Activated T-cell treated with anti-CD3 and anti-CD28 coated beads, Interleukin-2, amount 50 U/mL, for 4 hours (primary cell): ENCODE measurements at regions not wholly inside any gene's neighbourhood (a gene's known extent, or its start where the extent isn't known, plus 50 kb on each side); places are given as distances from the start of the nearest gene placed in this dataset.

ENCODE experiments used
- ATAC-seq, 2 donors: fragments of 200-7000 bp; cut with Tn5 transposase; one replicate each; pipeline ENCODE4 v1.10.0; 2021
- DNase-seq: peaks from one replicate; pipeline ENCODE4 v3.0.0-alpha.2; 2020
- H3K27me3 Mint-ChIP-seq: one replicate; pipeline ENCODE4 v1.8.0; 2021; ENCODE audit warnings: low read depth, mixed read lengths
- H3K36me3 Mint-ChIP-seq: one replicate; pipeline ENCODE4 v1.8.0; 2022; ENCODE audit warnings: mixed read lengths; ENCODE audit not compliant: insufficient read depth
- H3K4me1 Mint-ChIP-seq: one replicate; pipeline ENCODE4 v1.8.0; 2021; ENCODE audit warnings: low read depth, mixed read lengths
- H3K4me3 Mint-ChIP-seq: one replicate; pipeline ENCODE4 v1.8.0; 2021; ENCODE audit warnings: mild to moderate bottlenecking, moderate library complexity, mixed read lengths
- H3K9me3 Mint-ChIP-seq: one replicate; pipeline ENCODE4 v1.8.0; 2021; ENCODE audit warnings: mixed read lengths

DNA sequence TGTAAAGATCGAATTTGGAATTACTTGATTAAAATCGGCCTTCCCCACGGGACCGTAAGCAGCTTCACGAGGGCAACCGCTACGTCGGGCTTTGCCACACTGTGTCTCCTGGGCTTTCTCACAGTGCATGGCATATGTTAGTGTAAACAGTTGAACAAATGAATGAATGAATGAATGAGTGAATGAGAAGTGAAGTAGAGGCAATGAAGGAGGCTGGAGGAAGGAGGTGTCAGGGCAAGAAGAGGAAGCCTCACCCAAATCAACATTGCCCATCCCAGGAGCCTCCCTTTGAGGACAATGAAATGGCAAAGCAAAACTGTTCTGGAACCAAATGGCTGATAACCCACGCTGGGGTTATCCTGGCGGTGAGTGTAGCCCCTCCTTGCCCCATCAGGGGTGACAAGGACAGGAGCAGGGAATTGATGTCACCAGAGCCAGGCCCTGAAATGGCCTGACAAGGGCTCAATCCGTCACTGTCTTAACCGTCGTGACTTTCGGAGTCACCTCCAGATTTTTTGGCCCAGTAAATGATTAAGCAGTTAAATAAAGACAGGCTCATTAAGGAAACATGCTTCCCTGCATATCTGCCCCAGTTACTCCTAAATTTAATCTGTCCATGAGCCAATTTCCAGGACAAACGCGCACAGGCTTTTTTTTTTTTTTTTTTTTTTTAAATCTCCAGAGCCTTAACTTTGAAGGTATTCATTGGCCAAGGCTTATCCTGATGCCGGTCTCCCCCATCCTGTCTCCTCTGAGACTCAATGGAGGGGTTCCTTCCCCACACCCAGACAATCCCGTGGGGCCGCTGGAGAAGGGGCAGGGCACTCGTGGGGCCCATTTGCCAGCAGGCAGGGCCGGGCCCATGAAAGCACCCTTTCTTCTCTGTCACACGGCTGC is 88.4 kb upstream of the BOD1 start:
- Mint-ChIP-seq H3K9me3 (no peaks in the 10 kb centered on the region), H3K4me1 (no peaks in the 10 kb centered on the region), H3K36me3 (no peaks in the 10 kb centered on the region), H3K4me3 (no peak overlapping the region), H3K27me3 (no peaks in the 10 kb centered on the region)
- ATAC-seq (no peak), DNase-seq (no peak)

DNA sequence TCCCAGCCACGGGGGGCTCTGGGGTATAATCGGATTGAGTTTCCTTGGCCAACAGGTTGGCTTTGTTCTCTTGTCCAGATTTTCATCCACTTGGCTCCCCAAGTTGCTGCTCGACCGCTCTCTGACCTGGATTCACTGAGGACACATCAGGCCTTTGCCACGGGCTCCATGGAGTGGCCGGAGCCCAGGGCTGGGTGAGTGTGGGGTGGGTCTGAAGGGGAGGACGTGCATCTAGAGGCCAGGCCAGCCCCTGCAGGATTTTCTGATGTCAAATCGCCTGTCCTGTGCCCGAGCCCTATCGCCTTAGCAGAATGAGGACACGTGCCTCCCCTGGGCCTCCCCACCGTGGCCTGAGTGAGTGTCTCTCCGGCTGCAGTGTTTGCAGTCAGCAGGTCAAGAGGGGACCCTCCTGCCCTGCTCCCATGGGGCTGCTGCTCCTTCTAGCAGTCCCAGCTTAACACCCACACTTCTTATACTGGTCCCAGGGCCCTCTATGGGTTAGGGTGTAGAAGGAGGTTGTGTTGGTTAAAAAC is 89.1 kb upstream of the BOD1 start:
- no peaks in the 10 kb centered on the region for H3K4me1 Mint-ChIP-seq
- no peaks in the 10 kb centered on the region for H3K9me3 Mint-ChIP-seq
- DNase-seq, result no peak
- ATAC-seq, result no peak
- no peaks in the 10 kb centered on the region for H3K36me3 Mint-ChIP-seq
- H3K4me3 Mint-ChIP-seq, result no peak overlapping the region
- no peaks in the 10 kb centered on the region for H3K27me3 Mint-ChIP-seq

DNA sequence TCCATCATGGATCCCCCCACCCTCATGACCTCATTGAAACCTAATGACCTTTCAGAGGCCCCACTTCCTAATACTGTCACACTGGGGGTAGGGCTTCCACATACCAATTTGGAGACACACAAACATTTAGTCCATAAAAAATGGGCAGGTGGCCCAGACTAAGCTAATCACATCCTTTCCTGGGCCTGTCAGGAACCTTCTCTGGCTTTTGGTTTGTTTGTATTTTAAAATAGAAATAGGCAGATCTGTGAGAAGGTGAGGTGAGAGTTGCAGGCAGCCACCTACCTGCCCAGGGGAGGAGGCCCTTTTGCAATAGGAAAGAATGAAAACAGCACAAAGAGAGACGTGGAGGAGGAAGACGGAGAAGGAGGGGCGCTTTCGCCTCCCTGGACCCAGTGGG is 90.2 kb upstream of the BOD1 start:
- DNase-seq (no peak), ATAC-seq (no peak)
- Mint-ChIP-seq H3K4me1 (no peaks in the 10 kb centered on the region), H3K9me3 (no peaks in the 10 kb centered on the region), H3K36me3 (no peaks in the 10 kb centered on the region), H3K4me3 (no peak overlapping the region), H3K27me3 (no peaks in the 10 kb centered on the region)

DNA sequence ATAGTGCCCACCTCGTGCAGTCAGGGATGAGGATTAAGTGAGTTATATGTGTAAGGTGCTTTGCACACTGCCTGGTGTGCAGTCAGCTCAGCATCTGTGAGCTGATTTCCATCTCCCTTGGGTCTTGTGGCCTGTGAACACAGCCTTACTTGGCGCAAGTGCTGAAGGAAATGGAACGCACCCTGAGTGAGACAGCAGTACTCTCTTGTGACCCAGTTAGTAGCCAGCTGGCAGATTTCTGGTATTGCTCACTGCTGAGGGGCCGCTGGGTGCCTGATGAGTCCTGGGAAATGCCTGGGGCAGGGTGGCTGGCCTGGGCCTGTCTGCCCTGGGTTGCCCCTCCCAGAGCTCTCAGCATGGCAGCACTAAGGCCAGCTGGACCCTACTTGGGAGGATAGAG is 90.9 kb upstream of the BOD1 start:
- ATAC-seq, result no peak
- Mint-ChIP-seq H3K27me3 (no peaks in the 10 kb centered on the region), H3K9me3 (no peaks in the 10 kb centered on the region), H3K4me3 (no peak overlapping the region), H3K36me3 (no peaks in the 10 kb centered on the region), H3K4me1 (no peaks in the 10 kb centered on the region)
- DNase-seq, result no peak

DNA sequence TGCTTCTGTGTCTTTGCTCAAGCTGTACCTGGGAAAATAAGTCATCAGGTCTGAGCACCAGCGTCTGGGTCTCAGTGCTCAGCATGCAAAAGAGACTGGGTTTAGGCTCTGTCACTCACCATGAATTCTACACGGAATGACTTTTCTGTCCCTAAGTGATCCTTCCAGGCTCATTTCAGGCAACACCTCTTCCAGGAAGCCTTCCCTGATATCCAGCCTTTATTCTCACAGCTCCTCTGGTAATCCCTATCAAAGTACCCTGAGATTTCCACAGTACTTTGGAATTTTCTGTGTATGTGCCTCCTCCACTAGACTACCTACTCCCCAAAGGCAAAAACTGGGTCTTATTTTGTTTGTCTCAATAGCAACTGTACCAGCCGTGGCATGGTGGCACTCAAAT is 92.7 kb upstream of the BOD1 start:
- no peaks in the 10 kb centered on the region for H3K9me3 Mint-ChIP-seq
- H3K36me3 Mint-ChIP-seq, result no peaks in the 10 kb centered on the region
- no peak for DNase-seq
- ATAC-seq, result no peak
- no peaks in the 10 kb centered on the region for H3K27me3 Mint-ChIP-seq
- H3K4me1 Mint-ChIP-seq, result no peaks in the 10 kb centered on the region
- no peak overlapping the region for H3K4me3 Mint-ChIP-seq

DNA sequence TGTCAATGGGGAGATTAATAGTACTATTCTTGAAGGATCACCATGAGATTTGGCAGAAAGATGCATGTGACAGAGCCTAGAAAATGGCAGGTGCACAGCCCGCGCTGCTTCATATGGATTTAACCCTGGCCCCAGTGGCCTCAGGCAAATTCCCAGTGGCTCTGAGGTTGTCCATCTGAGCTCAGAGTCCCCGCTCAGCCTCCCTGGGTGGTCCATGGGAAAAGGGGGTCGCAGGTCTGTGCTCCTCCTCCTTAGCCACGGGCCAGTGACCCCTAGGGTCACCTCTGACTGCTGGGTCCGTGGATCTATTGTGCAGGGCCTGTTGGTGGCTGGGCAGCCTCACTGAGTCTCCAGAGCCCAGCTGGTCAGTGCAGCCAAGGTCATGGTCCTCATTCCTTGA is 93.3 kb upstream of the BOD1 start:
- no peaks in the 10 kb centered on the region for H3K36me3 Mint-ChIP-seq
- no peak for ATAC-seq
- DNase-seq, result no peak
- H3K4me1 Mint-ChIP-seq, result no peaks in the 10 kb centered on the region
- H3K27me3 Mint-ChIP-seq, result no peaks in the 10 kb centered on the region
- H3K4me3 Mint-ChIP-seq, result no peak overlapping the region
- no peaks in the 10 kb centered on the region for H3K9me3 Mint-ChIP-seq

DNA sequence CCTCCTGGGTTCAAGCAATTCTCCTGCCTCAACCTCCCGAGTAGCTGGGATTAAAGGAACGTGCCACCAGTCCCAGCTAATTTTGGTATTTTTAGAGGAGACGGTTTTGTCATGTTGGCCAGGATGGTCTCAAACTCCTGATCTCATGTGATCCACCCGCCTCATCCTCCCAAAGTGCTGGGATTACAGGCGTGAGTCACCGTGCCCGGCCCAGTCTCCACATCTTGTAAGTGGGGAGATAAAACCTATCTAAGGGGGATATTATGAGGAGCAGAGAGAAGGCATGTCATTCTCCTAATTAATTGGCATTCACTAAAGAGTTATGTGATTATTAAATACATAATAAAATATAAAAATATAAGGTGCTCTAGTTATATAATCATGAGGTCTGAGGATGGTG is 94.1 kb upstream of the BOD1 start:
- H3K9me3 Mint-ChIP-seq, result no peaks in the 10 kb centered on the region

DNA sequence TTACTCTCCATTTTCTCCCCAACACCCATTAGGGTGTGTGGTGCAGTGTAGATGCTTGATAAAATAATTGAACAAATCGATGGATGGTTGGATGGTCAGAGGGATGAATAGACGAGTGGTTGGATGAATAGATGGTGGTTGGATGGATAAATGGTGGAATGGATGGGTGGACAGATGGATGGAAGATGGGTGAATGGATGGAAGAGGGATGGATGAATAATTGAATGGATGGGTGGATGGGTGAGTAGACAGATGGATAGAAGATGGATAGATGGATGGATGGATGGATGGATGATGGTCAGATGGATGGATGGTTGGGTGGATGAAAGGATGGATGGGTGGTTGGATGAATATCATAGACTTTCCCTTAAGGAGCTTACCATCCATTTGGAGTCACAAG is 95.0 kb upstream of the BOD1 start:
- H3K4me1 Mint-ChIP-seq, result no peaks in the 10 kb centered on the region
- ATAC-seq (no peak), DNase-seq (no peak)
- H3K4me3 Mint-ChIP-seq, result no peak overlapping the region
- no peaks in the 10 kb centered on the region for H3K36me3 Mint-ChIP-seq
- H3K9me3 Mint-ChIP-seq, result no peaks in the 10 kb centered on the region
- no peaks in the 10 kb centered on the region for H3K27me3 Mint-ChIP-seq

More for the DNA sequence above, 94.1 kb upstream of the BOD1 start:
- H3K4me3 Mint-ChIP-seq, result no peak overlapping the region
- no peaks in the 10 kb centered on the region for H3K27me3 Mint-ChIP-seq
- H3K4me1 Mint-ChIP-seq, result no peaks in the 10 kb centered on the region
- DNase-seq (no peak), ATAC-seq (no peak)
- H3K36me3 Mint-ChIP-seq, result no peaks in the 10 kb centered on the region

DNA sequence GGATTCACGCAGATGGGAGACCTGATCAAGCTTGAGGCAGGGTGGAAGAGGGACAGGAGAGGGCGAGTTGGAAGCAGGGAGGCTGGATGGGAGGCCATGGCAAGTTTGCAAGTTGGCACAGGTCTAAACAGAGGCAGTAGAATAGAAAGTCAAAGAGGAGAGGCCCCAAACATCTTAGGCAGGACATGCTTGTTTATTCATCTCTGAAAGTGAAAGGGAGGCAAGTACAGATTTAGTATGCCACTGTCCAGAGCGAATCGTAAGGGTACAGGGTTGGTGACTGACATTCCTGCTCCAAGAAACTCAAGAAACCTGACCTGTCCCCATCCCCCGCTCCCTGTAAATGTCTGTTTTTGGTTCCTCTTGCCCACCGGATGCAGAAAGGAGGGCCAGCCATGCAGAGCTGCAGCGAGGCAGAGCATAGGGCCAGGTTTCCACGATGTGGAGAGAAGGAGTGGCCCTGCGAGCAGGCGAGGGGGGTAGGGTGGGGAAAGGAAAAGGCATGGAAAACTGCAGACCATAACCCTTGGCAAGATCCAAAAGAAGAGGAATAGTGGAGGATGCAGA is 96.2 kb upstream of the BOD1 start:
- ATAC-seq (no peak), DNase-seq (no peak)
- Mint-ChIP-seq H3K27me3 (no peaks in the 10 kb centered on the region), H3K9me3 (no peaks in the 10 kb centered on the region), H3K4me3 (no peak overlapping the region), H3K4me1 (no peaks in the 10 kb centered on the region), H3K36me3 (no peaks in the 10 kb centered on the region)

DNA sequence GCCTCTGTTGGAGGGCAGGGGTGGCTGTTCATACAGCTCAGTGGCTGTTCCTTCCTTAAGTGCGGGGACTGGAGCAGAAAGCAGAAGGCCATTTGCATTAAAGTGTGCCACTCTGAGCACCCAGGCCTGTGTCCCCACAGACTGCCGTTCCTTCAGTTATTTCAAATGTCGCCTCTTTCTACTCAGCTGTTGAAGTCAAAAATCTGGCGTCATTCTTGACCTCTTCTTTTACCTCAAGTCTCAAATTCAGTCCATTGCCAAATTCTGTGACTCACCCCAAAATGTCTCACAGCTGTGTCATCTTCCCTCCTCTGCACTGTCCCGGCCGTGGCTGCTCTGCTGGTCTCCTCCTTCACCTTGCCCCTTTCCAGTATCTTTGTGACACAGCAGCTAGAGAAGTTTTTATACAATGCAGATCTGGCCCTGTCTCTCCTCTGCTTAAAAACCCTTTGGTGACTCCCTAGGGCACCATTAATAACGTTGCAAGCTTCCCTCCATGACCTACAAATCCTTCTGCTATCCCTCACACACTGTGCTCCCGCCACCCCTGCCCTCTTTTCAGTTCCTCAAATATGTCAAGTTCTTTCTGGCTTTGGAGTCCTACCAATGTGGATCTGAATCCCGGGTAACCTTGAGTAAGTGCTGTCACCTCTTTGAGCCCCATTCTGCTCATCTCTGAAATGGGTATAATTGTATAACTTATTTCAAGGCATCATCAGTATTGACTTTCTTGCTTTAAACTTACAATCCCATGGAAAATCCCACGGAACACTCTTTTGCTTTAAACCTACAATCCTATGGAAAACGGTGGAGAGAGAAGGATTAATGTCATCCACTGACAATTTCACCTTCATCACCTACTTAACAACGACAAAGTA is 98.3 kb upstream of the BOD1 start:
- Mint-ChIP-seq H3K9me3 (no peaks in the 10 kb centered on the region), H3K4me3 (no peak overlapping the region), H3K36me3 (no peaks in the 10 kb centered on the region), H3K4me1 (no peaks in the 10 kb centered on the region), H3K27me3 (no peaks in the 10 kb centered on the region)
- no peak for ATAC-seq
- no peak for DNase-seq

DNA sequence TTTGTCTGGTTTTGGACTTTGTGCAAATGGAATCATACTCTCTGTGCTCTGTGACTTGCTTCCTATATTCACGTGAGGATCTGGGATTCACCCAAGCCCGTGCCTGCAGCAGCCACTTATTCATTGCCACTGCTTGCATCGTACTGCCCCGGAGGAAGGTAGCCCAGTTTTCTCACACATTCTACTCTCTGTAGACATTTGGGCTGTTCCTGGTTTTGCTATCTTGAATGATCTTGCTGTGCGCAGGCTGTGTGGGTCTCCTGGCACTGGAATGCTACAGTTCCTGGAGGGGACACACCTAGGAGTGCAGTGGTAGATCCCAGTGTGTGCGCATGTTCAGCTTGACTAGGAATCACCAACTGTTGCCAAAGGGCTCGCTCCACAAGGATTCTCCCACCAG is 99.2 kb upstream of the BOD1 start:
- DNase-seq (no peak), ATAC-seq (no peak)
- Mint-ChIP-seq H3K9me3 (no peaks in the 10 kb centered on the region), H3K4me3 (no peak overlapping the region), H3K4me1 (no peaks in the 10 kb centered on the region), H3K27me3 (no peaks in the 10 kb centered on the region), H3K36me3 (no peaks in the 10 kb centered on the region)

DNA sequence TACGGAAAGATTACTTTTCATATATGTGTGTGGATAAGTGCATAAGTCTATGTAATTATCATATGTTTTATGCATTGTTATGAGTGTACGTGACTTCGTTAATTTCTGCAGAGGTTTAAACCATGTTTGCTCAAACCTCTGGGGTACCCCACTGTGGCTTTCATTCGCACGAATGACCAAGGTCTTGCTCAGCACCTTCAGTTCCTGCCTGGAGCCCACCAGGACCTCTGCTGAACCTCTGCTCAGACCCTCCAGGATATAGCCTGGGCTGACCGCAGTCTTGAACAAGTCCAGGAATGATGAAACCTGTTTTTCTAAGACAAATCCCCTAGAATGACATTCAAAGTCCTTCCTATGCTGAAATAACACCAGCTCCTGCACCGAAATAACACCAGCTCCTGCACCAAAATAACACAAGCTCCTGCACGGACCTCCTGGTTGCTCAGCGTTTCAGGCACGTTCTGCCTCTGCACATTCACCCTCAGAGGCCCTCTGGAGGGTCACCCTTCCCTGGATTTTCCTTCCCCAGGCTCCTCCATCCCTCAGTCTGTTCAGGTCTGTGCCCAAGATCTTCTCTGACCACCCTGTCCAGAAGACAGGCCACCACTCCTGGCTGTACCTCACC is 99.7 kb upstream of the BOD1 start:
- ATAC-seq (no peak), DNase-seq (no peak)
- Mint-ChIP-seq H3K4me3 (no peak overlapping the region), H3K4me1 (no peaks in the 10 kb centered on the region), H3K27me3 (no peaks in the 10 kb centered on the region), H3K36me3 (no peaks in the 10 kb centered on the region), H3K9me3 (no peaks in the 10 kb centered on the region)

DNA sequence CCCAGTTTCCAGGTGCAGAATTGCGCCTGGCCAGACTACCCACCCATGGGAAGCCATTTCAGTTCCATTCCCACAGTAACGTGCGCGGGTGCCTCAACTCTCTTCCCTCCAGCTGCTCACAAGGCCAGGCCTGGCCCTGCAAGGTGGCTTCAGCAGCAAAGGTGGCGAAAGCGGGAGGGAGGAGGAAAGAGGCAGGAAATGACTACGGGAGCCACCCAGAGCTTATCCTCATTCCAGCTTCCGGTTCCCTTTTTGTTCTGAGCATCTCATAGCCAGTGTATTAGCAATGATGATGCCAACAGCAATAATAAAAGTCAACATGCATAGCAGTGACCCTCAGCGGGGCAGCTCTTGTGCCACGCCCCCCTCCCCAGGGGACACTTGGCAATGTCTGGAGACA is 101.5 kb upstream of the BOD1 start:
- no peaks in the 10 kb centered on the region for H3K9me3 Mint-ChIP-seq
- H3K4me3 Mint-ChIP-seq, result no peak overlapping the region
- H3K27me3 Mint-ChIP-seq, result peaks cover 6% of the 10 kb centered on the region
- H3K36me3 Mint-ChIP-seq, result no peaks in the 10 kb centered on the region
- DNase-seq, result no peak
- no peak for ATAC-seq
- H3K4me1 Mint-ChIP-seq, result no peaks in the 10 kb centered on the region

DNA sequence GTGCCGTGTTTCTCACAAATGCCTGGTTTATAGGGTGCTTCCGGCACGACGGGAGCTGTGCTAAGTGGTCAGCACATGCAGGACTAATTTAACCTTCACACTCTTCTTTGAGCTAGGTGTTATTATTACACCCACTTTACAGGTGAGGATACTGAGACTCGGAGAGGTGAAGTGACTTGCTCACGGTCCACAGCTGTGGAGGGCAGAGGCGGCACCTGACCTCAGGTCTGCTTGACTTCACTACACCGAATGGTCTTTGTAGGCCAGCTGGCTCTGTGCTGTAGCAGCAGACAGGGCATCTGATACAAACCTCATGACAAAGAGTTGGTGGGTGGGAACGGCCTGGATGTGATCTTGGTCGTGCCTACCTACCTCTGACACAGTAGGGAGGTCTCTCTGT is 102.0 kb upstream of the BOD1 start:
- DNase-seq (no peak), ATAC-seq (no peak)
- Mint-ChIP-seq H3K4me1 (no peaks in the 10 kb centered on the region), H3K27me3 (peaks cover 6% of the 10 kb centered on the region), H3K4me3 (no peak overlapping the region), H3K36me3 (no peaks in the 10 kb centered on the region), H3K9me3 (no peaks in the 10 kb centered on the region)
